ENCODE measurements at regions not wholly inside any gene's neighbourhood (a gene's known extent, or its start where the extent isn't known, plus 50 kb on each side); places are given as distances from the start of the nearest gene placed in this dataset. TPM values are rescaled to one million over a fixed set of nuclear protein-coding genes. Genes with fewer than 3 reads are reported as not detected.

DNA sequence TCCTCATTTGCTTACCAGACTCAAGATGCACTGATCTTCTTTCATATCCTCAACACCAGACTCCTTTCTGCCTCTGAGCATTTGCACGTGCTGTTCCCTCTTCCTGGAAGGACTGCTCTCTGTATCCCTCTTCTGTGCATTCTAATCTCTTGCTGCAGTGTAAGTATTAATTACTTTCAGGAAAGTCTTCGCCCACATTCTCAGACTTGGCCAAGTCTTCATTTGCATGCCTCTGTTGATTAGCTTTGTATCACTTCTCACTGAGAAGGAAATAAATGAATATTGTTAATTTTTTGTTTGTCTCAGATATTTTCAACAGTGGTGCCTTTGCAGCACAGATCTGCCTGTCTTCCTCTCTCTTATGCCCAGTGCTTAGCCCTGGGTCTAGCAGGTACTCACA, 50.3 kb upstream of the RAB3GAP2 start:
- TF ChIP-seq REST (IDR thresholded peaks at IDR 0.05; ENCODE audit: unreplicated experiment) (no peak), ZNF114 (CRISPR knock-in tag; IDR thresholded peaks at IDR 0.05) (no peak), CREB1 (CRISPR knock-in tag; IDR thresholded peaks at IDR 0.05; ENCODE audit: low read depth) (no peak), STAT1 (IDR thresholded peaks at IDR 0.05; ENCODE audit: unreplicated experiment) (no peak), ZNF331 (CRISPR knock-in tag; IDR thresholded peaks at IDR 0.05; ENCODE audit: low read depth) (no peak), NANOG (IDR thresholded peaks at IDR 0.05; ENCODE audit: borderline replicate concordance) (no peak), EZH2 (IDR thresholded peaks at IDR 0.05; ENCODE audit: low read depth, unreplicated experiment) (no peak), JUNB (IDR thresholded peaks at IDR 0.05; ENCODE audit: unreplicated experiment) (no peak)
- TF ChIP-seq, protein P1, sequence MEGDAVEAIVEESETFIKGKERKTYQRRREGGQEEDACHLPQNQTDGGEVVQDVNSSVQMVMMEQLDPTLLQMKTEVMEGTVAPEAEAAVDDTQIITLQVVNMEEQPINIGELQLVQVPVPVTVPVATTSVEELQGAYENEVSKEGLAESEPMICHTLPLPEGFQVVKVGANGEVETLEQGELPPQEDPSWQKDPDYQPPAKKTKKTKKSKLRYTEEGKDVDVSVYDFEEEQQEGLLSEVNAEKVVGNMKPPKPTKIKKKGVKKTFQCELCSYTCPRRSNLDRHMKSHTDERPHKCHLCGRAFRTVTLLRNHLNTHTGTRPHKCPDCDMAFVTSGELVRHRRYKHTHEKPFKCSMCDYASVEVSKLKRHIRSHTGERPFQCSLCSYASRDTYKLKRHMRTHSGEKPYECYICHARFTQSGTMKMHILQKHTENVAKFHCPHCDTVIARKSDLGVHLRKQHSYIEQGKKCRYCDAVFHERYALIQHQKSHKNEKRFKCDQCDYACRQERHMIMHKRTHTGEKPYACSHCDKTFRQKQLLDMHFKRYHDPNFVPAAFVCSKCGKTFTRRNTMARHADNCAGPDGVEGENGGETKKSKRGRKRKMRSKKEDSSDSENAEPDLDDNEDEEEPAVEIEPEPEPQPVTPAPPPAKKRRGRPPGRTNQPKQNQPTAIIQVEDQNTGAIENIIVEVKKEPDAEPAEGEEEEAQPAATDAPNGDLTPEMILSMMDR (conservative IDR thresholded peaks at IDR 0.05; ENCODE audit: low read depth in 2 of 2), result no peak
- TF ChIP-seq, protein P2, sequence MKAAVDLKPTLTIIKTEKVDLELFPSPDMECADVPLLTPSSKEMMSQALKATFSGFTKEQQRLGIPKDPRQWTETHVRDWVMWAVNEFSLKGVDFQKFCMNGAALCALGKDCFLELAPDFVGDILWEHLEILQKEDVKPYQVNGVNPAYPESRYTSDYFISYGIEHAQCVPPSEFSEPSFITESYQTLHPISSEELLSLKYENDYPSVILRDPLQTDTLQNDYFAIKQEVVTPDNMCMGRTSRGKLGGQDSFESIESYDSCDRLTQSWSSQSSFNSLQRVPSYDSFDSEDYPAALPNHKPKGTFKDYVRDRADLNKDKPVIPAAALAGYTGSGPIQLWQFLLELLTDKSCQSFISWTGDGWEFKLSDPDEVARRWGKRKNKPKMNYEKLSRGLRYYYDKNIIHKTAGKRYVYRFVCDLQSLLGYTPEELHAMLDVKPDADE (IDR thresholded peaks at IDR 0.05), result no peak
- Mint-ChIP-seq H3K27me3 (ENCODE audit: insufficient read depth, low read depth, poor library complexity) (peaks cover 4% of the 10 kb centered on the region), H3K4me3 (no peak overlapping the region), H3K9me3 (peaks cover 3% of the 10 kb centered on the region; the same call in 1 of the 3 replicates), H3K27ac (no peak overlapping the region), H3K36me3 (ENCODE audit: low read depth) (no peaks in the 10 kb centered on the region), H3K4me1 (peaks cover 9% of the 10 kb centered on the region)
- H3K79me2 ChIP-seq (replicated peaks; ENCODE audit: insufficient read depth), result no peaks in the 10 kb centered on the region
- H3K36me3 ChIP-seq (ENCODE audit: insufficient read depth), result no peaks in the 10 kb centered on the region
- 0 out of 2 replicates have a peak, but pooled peaks cover 4% of the 10 kb centered on the region for H3K4me1 ChIP-seq (ENCODE audit: insufficient read depth)
- ATAC-seq (no peak), DNase-seq (ENCODE audit: low spot score) (no peak)
- H3K27ac ChIP-seq (ENCODE audit: low read depth), result no peak overlapping the region
- H3K9me2 ChIP-seq (ENCODE audit: insufficient read depth), result peaks cover 19% of the 10 kb centered on the region
- no peaks in the 10 kb centered on the region for H3F3A ChIP-seq (replicated peaks; ENCODE audit: low read depth)
- H3K4me2 ChIP-seq, result no peak overlapping the region
- H3K4me3 ChIP-seq, result no peak overlapping the region
- H4K20me1 ChIP-seq (replicated peaks; ENCODE audit: insufficient read depth), result no peaks in the 10 kb centered on the region
- no peaks in the 10 kb centered on the region for H3K27me3 ChIP-seq (ENCODE audit: insufficient read depth)
- H2AFZ ChIP-seq, result no peak overlapping the region

Small RNA genes in the stretch of these regions (small RNA-seq; reads per million reads assigned to genes)
- gene AC096644.2 (ENCODE audit: low replicate concordance), result not detected

All from GM23338 (cell line).